ENCODE measurements at regions not wholly inside any gene's neighbourhood (a gene's known extent, or its start where the extent isn't known, plus 50 kb on each side); places are given as distances from the start of the nearest gene placed in this dataset.
"Not testable (repeated sequence)": the region's sequence is repeated elsewhere in the genome, so short reads cannot be mapped to it uniquely, and the experiment has no call there.

DNA sequence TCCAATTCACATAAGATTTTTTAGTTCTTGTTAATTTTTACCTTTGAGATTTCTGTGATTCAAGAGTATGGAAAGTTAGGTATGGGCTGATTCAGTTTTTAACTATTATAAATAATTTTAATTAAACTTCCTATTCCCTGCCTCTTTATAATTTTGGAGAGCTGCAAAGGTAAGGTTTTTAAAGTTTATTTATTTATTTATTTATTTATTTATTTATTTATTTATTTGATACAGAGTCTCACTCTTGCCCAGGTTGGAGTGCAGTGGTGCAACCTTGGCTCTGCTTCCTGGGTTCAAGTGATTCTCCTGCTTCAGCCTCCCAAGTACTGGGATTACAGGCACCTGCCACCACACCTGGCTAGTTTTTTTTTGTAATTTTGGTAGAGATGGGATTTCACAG is 215.5 kb upstream of the FIGN start:
- no peak for DNase-seq (ENCODE audit: low spot score)

DNA sequence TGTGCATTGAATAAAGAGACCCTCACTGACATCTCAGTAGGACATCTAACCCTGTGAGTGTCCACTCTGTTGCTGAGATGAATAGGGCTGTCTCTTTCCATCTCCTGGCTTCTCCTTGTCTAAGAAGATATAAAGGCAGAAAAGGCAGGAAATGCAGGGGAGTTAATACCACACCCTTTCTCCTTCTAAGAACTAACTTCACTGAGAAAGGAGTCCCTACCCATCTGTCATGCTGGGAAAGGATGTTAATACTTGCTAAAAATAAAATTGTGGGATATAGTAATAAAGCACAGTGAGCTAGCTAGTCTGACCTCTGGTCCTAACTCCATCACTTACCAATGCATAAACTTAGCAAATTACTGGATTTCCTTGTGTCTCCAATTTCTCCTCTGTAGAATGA is 213.9 kb upstream of the FIGN start:
- no peak for DNase-seq (ENCODE audit: low spot score)

DNA sequence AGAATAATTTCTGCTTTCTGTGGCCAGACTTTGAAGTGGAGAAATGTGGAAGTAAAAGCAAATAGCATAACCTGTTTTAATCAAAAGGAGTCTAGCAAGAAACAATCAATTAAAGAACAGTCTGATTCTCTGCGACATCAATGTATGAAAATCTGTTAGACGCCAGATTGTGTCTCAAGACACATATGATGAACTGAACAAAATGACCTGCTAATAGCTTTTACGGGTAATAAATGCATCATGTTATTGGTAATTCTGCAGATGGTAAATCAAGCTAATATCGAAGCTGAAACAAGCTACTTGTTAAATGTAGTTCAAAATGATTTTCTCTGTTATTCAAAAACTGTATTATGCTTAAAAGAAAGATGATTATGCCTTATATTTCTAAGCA is 208.5 kb upstream of the FIGN start:
- no peak for DNase-seq (ENCODE audit: low spot score)

DNA sequence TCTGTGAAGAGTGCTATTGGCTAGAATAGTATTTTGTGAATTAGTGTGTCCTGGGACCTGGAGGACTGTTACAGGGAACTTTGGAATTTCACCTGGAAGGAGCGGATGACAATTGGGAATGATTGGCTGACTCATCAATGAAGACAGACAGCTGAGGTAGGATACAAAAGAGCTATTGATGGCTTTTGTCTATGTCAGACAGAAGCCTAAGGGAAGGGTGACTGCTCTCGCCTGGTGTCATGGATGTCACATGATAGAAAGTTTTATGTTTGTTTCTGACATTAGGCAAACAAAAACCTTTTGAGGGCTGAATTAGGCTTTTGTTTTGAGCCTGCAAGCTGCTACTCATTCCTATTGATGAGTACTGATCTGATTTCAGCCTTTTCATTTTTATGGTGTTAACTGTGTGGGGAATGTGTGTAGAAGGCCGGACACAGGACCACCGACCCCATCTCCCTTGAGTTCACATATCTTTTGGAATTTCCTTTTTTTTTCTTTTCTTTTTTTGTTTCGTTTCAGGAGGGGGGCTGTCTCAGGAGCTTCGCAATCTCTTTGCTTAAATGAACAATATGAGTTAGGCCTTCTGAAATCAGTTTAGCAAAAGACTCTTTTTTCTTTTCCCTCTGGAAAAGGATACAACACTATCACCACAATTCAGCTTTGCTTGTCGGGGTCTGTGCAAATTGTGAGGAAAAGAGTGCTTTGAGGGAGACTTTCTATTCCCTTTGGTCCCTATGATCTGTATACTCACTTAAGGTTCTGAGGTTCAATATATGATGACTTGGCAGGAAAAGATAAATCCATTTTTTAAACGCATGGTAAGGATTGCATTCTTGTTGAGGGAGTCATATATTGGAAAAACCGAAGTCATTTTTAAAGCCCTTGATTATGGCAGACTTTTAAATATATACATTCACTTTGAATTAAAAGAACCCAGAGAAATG is 207.9 kb upstream of the FIGN start:
- no peak for DNase-seq (ENCODE audit: low spot score)

DNA sequence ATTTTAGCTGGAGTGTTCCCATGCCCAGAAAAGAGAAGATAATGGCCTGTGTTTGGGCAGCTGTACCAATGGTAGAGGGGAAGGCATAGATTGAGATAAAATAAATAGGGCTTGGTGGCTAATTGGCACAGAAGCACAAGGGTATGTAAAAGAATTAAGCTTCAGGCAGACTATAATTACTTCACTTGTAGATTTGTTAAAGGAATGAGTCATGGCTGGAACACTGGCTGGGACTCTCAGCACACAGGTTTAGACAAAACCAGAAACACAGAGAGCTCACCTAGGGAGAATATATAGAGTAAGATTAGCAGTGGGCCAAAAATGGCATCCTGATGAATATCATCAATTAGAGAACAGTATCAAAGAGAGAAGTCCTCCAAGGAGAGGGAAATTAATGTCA is 198.3 kb upstream of the FIGN start:
- DNase-seq (ENCODE audit: low spot score): no peak

DNA sequence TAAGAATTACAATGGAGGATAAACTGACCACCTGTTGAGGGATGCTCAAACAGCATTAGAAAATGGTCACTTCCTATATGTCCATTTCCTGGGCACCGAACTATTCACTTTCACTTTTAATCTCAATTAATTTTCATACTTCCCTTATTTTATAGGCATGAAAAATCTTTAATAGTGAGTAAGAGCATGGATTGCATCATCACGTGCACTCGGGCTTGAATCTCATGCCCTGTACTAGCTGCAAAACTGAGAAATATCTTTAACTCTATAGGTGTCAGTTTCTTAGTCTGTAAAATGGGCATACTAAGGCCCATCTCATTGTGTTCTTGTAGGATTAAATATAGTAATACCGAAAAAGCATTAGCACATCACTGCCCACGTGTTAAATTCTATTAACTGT is 183.9 kb upstream of the FIGN start:
- DNase-seq (ENCODE audit: low spot score): no peak

DNA sequence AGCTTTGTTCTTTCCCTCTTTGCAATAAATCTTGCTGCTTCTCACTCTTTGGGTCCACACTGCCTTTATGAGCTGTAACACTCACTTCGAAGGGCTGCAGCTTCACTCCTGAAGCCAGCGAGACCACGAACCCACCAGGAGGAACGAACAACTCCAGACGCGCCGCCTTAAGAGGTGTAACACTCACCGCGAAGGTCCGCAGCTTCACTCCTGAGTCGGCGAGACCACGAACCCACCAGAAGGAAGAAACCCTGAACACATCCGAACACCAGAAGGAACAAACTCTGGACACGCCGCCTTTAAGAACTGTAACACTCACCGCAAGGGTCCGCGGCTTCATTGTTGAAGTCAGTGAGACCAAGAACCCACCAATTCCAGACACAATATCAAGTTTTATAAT is 178.7 kb upstream of the FIGN start:
- DNase-seq (ENCODE audit: low spot score): not testable (repeated sequence)

DNA sequence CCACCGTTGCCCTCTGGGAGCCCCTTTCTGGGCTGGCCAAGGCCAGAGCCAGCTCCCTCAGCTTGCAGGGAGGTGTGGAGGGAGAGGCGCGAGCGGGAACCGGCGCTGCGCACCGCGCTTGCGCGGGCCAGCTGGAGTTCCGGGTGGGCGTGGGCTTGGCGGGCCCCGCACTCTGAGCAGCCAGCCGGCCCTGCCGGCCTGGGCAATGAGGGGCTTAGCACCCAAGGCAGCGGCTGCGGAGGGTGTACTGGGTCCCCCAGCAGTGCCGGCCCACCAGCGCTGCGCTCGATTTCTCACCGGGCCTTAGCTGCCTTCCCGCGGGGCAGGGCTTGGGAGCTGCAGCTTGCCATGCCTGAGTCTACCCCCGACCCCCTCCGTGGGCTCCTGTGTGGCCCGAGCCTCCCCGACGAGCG is 177.7 kb upstream of the FIGN start:
- not testable (repeated sequence) for DNase-seq (ENCODE audit: low spot score)

DNA sequence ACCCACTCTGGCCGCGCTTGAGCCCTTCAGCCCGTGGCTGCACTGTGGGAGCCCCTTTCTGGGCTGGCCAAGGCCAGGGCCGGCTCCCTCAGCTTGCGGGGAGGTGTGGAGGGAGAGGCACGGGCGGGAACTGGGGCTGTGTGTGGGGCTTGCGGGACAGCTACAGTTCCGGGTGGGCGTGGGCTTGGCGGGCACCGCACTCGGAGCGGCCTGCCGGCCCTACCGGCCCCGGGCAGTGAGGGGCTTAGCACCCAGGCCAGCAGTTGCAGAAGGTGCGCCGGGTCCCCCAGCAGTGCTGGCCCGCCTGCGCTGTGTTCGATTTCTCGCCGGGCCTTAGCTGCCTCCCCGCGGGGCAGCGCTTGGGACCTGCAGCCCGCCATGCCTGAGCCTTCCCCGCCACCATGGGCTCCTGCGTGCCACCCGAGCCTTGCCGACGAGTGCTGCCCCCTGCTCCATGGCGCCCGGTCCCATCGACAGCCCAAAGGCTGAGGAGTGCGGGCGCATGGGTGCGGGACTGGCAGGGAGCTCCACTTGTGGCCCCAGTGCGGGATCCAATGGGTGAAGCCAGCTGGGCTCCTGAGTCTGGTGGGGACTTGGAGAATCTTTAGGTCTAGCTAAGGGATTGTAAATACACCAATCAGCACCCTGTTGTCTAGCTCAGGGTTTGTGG is 173.7 kb upstream of the FIGN start:
- DNase-seq (ENCODE audit: low spot score): no peak

DNA sequence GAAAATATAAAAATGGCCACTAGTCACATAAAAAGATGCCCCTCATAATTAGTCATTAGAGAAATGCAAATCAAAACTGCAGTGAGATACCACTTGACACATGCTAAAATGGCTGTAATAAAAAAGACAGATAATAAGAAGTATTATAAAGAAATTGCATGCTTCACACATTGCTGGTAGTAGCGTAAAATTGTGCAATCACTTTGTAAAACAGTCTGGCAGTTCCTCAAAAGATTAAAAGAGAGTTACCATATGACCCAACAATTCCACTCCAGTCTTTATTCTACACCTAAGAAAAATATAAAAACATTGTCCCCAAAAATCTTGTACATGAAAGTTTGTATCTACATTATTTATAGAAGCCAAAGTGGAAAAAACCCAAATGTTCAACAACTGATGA is 170.6 kb upstream of the FIGN start:
- DNase-seq (ENCODE audit: low spot score): no peak

DNA sequence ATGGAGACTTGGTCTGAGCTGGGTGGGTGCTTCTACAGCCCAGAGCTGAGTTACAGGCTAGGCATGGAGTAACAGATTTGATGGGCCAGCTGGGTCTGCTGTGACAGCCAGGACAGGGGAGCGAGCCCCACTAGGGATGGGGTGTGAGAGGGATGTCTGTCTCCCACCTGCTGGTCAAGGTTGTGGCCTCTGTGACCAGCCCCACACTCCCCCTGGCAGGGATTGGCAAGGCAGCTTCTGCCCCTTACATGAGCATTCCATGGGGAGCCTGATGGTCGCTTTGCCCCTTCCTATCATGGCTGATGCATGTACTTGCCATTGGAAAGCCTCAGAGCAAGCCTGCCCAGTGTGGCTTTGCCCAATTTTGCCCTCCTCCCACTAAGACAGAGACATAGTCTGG is 162.0 kb upstream of the FIGN start:
- no peak for DNase-seq (ENCODE audit: low spot score)

DNA sequence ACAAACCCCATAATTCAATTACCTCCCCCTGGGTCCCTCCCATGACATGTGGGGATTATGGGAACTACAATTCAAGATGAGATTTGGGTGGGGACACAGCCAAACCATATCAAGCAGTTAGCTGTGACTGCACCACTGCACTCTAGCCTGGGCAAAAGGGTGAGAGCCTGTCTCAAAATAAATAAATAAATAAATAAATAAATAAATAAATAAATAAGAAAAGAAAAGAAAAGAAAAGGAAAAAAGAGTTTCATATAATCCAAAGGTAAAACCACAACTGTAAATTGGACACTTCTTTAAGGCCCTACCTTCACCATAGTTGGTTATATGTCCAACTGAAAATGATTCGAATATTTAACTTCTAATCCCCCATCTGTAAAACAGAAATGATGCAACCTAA is 157.6 kb upstream of the FIGN start:
- not testable (repeated sequence) for DNase-seq (ENCODE audit: low spot score)

DNA sequence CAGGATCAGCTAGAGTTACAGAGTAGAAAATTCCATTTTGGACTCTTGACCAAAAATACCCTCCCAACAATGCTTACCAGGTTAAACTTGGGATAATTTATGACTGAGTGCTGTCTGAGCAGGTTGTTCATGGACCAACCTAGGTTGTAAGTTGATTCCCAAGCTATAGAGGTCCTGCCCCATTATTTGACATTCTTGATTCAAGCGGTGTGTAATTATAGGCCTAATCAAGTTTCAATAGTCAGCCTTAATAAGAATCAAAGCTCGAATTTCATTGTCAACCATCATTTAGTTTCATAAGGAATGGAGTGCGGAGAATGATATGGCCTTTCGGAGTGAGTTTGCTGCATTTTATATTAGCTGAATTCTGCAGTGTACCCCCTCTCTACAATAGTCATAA is 152.8 kb upstream of the FIGN start:
- no peak for DNase-seq (ENCODE audit: low spot score)

DNA sequence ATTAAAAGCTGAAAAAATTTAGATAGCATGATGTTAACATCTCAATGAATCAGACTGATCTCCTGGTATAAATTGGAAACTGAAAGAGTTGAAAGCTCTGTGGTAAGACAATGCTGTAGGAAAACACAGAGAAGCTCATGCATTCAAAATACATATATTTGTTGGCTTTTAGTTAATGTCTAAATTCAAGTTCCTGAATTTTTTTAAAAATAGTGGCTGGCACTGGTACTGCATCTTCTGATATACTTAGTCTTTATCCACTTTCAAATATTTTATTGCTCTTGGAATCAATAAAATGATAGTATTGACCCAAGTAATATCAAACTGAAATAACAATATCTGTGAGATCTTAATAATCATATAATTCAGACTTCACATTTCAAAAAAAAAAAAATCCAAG is 151.4 kb upstream of the FIGN start:
- no peak for DNase-seq (ENCODE audit: low spot score)

DNA sequence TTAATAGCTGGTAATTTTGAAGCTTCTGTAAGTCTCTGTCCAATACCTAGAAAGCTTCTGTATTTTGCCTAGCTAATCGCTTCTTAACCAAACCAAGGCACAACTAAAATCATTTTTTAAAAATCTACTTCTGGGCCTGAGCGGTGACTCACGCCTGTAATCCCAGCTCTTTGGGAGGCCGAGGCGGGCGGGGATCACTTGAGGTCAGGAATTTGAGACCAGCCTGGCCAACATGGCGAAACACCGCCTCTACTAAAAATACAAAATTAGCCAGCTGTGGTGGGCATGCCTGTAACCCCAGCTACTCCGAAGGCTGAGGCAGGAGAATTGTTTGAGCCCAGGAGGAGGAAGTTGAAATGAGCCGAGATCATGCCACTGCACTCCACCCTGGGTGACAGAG is 148.6 kb upstream of the FIGN start:
- DNase-seq (ENCODE audit: low spot score): no peak

DNA sequence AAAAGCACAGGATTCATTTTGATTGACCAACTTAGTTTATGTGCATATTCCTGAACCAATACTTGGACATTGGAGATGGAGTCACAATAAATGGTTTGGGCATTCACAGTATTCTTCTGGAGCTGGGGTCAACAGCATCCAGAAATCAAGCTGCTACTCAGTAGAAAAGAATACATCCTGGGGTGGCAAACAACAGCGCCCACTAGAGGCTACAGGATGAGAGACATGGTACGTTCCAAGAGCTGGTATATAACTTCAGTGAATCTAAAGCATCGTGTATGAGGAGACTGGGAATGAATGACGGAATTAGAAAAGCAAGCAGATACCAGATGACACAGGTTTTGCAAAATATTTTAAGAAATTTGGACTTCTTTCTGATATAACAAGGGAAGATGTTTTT is 142.9 kb upstream of the FIGN start:
- no peak for DNase-seq (ENCODE audit: low spot score)

DNA sequence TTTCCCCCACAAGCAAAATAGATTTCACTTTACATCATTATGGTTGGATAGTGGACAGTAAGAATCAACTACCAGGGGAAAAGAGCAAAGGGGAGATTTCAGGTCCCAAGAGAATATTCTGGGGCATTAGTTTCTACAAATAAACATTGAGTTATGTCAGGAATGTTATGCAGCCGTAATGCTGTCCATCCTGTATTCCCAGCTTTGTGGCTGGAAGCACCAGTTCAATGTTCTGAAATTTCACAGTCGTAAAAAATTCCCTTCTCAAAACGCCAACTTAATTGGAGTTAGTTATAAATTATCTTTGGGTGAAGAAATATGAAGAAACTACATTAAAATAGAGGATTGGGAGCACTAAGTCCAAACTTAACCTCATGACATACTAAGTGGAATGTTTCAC is 141.5 kb upstream of the FIGN start:
- no peak for DNase-seq (ENCODE audit: low spot score)

DNA sequence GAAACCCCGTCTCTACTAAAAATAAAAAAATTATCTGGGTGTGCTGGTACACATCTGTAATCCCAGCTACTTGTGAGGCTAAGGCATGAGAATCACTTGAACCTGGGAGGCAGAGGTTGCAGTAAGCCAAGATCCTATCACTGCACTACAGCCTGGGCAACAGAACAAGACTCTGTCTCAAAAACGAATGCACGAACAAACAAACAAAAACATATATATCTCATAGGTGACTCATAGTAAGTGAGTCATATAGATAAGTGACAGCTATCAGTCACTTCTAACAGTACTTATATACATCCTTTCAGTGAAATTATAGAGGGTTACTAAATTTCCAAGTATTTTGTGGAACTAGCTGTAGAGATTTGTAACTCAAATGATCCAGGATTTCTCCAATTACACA is 127.3 kb upstream of the FIGN start:
- no peak for DNase-seq (ENCODE audit: low spot score)

DNA sequence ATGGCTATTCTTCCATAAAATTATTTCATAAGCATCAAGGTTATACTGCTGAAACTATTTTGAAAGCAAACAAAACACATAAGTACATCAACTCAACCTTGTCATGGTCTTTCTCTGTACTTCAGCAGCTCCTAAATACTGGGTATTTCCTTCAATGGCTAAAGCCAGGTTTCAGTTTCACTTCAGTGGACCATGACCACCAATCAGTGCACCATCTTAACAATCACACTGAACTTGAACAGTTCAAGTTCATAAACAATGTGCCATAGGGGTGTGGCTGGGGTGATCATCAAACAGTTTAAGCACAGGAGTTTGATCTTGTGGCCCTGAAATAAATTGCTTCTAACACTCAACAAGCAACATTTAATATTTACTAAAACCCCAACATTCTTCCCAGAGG is 124.1 kb upstream of the FIGN start:
- no peak for DNase-seq (ENCODE audit: low spot score)

DNA sequence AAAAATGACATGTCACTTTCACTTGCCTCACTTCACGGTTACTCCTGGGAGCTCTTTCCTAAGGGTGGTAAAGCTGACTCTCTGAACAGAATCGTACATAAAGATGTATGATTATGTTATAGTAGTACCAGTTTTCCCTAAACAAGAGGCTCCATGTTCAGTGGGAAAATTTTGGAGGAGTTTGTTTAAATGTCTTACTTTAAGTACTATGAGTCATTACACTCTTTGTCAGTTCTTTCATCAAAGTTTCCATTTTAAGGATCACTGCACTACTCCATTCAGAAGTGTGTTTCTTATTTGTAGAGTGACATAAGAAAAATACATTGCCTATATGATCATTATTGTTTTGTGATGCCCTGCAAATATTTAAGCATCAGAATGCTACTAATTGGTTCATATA is 121.1 kb upstream of the FIGN start:
- DNase-seq (ENCODE audit: low spot score): no peak

DNA sequence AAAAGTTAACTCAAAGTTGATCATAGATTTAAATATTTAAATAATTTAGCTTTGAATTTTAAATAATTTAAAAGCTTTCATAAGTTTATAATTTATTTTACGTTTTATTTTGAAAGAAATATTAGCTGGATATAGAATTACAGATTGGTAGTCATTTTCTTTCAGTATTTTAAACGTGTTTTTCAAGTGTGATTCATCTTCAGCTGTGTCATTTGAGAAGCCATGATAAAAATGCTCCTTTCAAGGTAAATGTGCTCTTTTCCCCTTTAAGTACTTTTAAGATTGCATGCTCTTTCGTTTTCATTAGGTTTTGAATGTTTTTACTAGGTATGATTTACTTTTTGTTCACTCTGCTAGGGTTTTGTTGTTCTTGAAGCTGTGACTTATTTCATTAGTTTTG is 116.8 kb upstream of the FIGN start:
- no peak for DNase-seq (ENCODE audit: low spot score)

DNA sequence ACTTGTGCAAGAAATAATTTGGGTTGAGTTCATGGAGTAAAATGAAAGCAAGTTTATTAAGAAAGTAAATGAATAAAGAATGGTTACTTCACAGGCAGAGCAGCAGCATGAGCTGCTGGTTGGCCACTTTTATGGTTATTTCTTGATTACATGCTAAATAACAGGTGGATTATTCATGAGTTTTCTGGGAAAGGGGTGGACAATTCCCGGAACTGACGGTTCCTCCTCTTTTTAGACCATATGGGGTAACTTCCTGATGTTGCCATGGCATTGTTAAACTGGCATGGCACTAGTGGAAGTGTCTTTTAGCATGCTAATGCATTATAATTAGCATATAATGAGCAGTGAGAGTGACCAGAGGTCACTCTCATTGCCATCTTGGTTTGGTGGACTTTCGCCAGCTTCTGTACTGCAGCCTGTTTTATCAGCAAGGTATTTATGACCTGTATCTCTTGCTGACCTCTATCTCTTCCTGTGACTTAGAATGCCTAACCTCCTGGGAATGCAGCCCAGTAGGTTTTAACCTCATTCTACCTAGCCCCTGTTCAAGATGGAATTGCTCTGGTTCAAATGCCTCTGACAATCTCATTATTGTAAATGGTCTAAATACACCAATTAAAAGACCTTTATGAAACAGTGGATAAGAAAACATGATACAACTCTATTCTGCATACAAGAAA is 114.1 kb upstream of the FIGN start:
- no peak for DNase-seq (ENCODE audit: low spot score)

DNA sequence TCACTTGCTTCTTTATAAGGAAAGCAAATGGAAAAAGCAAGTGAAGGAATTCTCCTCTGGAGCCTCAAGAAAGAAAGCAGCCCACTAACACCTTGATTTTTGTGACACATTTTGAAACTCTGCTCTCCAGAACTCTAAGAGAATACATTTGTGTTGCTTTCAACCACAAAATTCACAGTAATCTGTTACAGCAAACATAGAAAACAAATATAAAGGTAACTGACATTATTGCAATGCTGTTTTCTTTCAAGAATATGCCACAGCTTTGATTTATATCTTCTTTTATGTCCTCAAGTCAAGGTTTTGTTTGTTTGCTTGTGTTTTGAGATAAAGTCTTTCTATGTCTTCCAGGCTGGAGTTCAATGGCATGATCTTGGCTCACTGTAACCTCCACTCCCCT is 103.1 kb upstream of the FIGN start:
- DNase-seq (ENCODE audit: low spot score): no peak
